ENCODE measurements at regions not wholly inside any gene's neighbourhood (a gene's known extent, or its start where the extent isn't known, plus 50 kb on each side); places are given as distances from the start of the nearest gene placed in this dataset. TPM values are rescaled to one million over a fixed set of nuclear protein-coding genes. Genes with fewer than 3 reads are reported as not detected.

GRCh38 chr14:106876711-106877110 lies 1350.3 kb downstream of the TMEM121 start:
- no peak for TF ChIP-seq CTCF (IDR thresholded peaks at IDR 0.05; ENCODE audit: insufficient read depth, low read depth, low read length)
- no peak overlapping the region for H3K4me3 ChIP-seq (ENCODE audit: low read depth, low read length)
- DNase-seq (ENCODE audit: low read depth) = no peak

- H3K4me3 ChIP-seq (ENCODE audit: low read depth, low read length) = no peak overlapping the region
- no peak for TF ChIP-seq CTCF (IDR thresholded peaks at IDR 0.05; ENCODE audit: insufficient read depth, low read depth, low read length)
- DNase-seq (ENCODE audit: low read depth) = no peak
These were observed 1351.1 kb downstream of the TMEM121 start for GRCh38 chr14:106877517-106877916.

GRCh38 chr14:106879241-106879640 lies 1352.9 kb downstream of the TMEM121 start:
- H3K4me3 ChIP-seq (ENCODE audit: low read depth, low read length) = no peak overlapping the region
- TF ChIP-seq CTCF (IDR thresholded peaks at IDR 0.05; ENCODE audit: insufficient read depth, low read depth, low read length) = peak; percentile 42
- DNase-seq (ENCODE audit: low read depth) = no peak

- H3K4me3 ChIP-seq (ENCODE audit: low read depth, low read length) = peak overlapping the region; percentile 52
- TF ChIP-seq CTCF (IDR thresholded peaks at IDR 0.05; ENCODE audit: insufficient read depth, low read depth, low read length) = peak; percentile 83
- DNase-seq (ENCODE audit: low read depth) = peak; percentile 63
These were observed 1356.9 kb downstream of the TMEM121 start for GRCh38 chr14:106883218-106883692.

Small RNA genes in the stretch of these regions (small RNA-seq; reads per million reads assigned to genes)
- gene AC244452.1 (not detected), gene IGHD1-1 (not detected), gene IGHD1-14 (not detected), gene IGHD1-20 (not detected), gene IGHD1-26 (not detected), gene IGHD1-7 (not detected), gene IGHD2-15 (not detected), gene IGHD2-2 (not detected), gene IGHD2-21 (not detected), gene IGHD2-8 (not detected), gene IGHD3-10 (not detected), gene IGHD3-16 (not detected), gene IGHD3-22 (not detected), gene IGHD3-3 (not detected), gene IGHD3-9 (not detected), gene IGHD4-11 (not detected), gene IGHD4-17 (not detected), gene IGHD4-23 (not detected), gene IGHD4-4 (not detected), gene IGHD5-12 (not detected), gene IGHD5-18 (not detected), gene IGHD5-24 (not detected), gene IGHD5-5 (not detected), gene IGHD6-13 (not detected), gene IGHD6-19 (not detected), gene IGHD6-25 (not detected), gene IGHD6-6 (not detected), gene IGHD7-27 (not detected), gene IGHJ1 (not detected), gene IGHJ1P (not detected), gene IGHJ2 (not detected), gene IGHJ2P (not detected), gene IGHJ3 (not detected), gene IGHJ3P (not detected), gene IGHJ4 (not detected), gene IGHJ5 (not detected), gene IGHJ6 (not detected), gene IGHV1-12 (not detected), gene IGHV1-14 (not detected), gene IGHV3-19 (not detected), gene IGHV3-57 (not detected), gene IGHV3-76 (not detected), gene IGHV5-78 (not detected), gene IGHV7-40 (not detected), gene IGHVII-1-1 (not detected), gene IGHVII-15-1 (not detected), gene IGHVII-22-1 (not detected), gene IGHVII-28-1 (not detected), gene IGHVII-33-1 (not detected), gene IGHVII-40-1 (not detected), gene IGHVII-44-2 (not detected), gene IGHVII-46-1 (not detected), gene IGHVII-49-1 (not detected), gene IGHVII-51-2 (not detected), gene IGHVII-53-1 (not detected), gene IGHVII-60-1 (not detected), gene IGHVII-62-1 (not detected), gene IGHVII-67-1 (not detected), gene IGHVII-74-1 (not detected), gene IGHVII-78-1 (not detected), gene IGHVIII-11-1 (not detected), gene IGHVIII-13-1 (not detected), gene IGHVIII-2-1 (not detected), gene IGHVIII-22-2 (not detected), gene IGHVIII-25-1 (not detected), gene IGHVIII-26-1 (not detected), gene IGHVIII-38-1 (not detected), gene IGHVIII-5-1 (not detected), gene IGHVIII-5-2 (not detected), gene IGHVIII-67-2 (not detected), gene IGHVIII-67-3 (not detected), gene IGHVIII-67-4 (not detected), gene IGHVIII-76-1 (not detected), gene IGHVIII-82 (not detected), gene MIR4507 (not detected), gene MIR4537 (not detected), gene MIR4538 (not detected), gene MIR4539 (not detected), gene MIR5195 (not detected), gene MIR8071-1 (not detected), gene MIR8071-2 (not detected), gene RNA5SP389 (not detected)

Data from fibroblast of villous mesenchyme (primary cell).